Smooth muscle cell (in vitro differentiated cells): ENCODE measurements at regions not wholly inside any gene's neighbourhood (a gene's known extent, or its start where the extent isn't known, plus 50 kb on each side); places are given as distances from the start of the nearest gene placed in this dataset.

Source experiments
- DNase-seq: peaks from one replicate; lab custom pipeline; 2025; ENCODE audit not compliant: unreplicated experiment; lab: John Stamatoyannopoulos, UW
- H2AFZ ChIP-seq: fragments of 200-600 bp; sonication (generic); 2 replicates; pipeline ENCODE4 v1.6.0; 2016; ENCODE audit warnings: antibody characterized with exemption, low read depth, mild to moderate bottlenecking
- H3F3A ChIP-seq: fragments of 200-600 bp; sonication (generic); 2 replicates; pipeline ENCODE4 v1.6.0; 2017; ENCODE audit warnings: antibody characterized with exemption, low read depth
- H3K27ac ChIP-seq: fragments of 200-600 bp; sonication (generic); 2 replicates; pipeline ENCODE4 v1.5.1; 2016; ENCODE audit warnings: low read depth, mild to moderate bottlenecking
- H3K27me3 ChIP-seq: fragments of 200-600 bp; sonication (generic); 2 replicates; pipeline ENCODE4 v1.6.1; 2016; ENCODE audit warnings: low read depth, mild to moderate bottlenecking
- H3K36me3 ChIP-seq: fragments of 200-600 bp; sonication (generic); 2 replicates; pipeline ENCODE4 v1.5.1; 2016; ENCODE audit warnings: low read depth
- H3K4me1 ChIP-seq: fragments of 200-600 bp; sonication (generic); 2 replicates; pipeline ENCODE4 v1.5.1; 2016; ENCODE audit warnings: low read depth
- H3K4me2 ChIP-seq: fragments of 200-600 bp; sonication (generic); 2 replicates; pipeline ENCODE4 v1.6.0; 2016; ENCODE audit warnings: mild to moderate bottlenecking
- H3K4me3 ChIP-seq: fragments of 200-600 bp; sonication (generic); 2 replicates; pipeline ENCODE4 v1.5.1; 2016; ENCODE audit warnings: mild to moderate bottlenecking
- H3K79me2 ChIP-seq: fragments of 200-600 bp; sonication (generic); 2 replicates; pipeline ENCODE4 v1.6.0; 2016; ENCODE audit warnings: low read depth, mild to moderate bottlenecking
- H3K9ac ChIP-seq: fragments of 200-600 bp; sonication (generic); 2 replicates; pipeline ENCODE4 v1.6.0; 2016; ENCODE audit warnings: low read depth
- H3K9me3 ChIP-seq: fragments of 200-600 bp; sonication (generic); replicated peaks from 2 replicates; pipeline ENCODE4 v1.5.1; 2016; ENCODE audit warnings: low read depth
- H4K20me1 ChIP-seq: fragments of 200-600 bp; sonication (generic); 2 replicates; pipeline ENCODE4 v1.6.0; 2016; ENCODE audit warnings: low read depth
- CTCF ChIP-seq: fragments of 200-600 bp; sonication (generic); IDR thresholded peaks from 2 replicates; pipeline ENCODE4 v1.5.1; 2017; ENCODE audit warnings: borderline replicate concordance, mild to moderate bottlenecking, antibody characterized with exemption; ENCODE audit not compliant: insufficient read depth, poor library complexity, severe bottlenecking
- WGBS: methylation state at CpG from one replicate; pipeline ENCODE4 v1.1.7; 2016; ENCODE audit warnings: low lambda C conversion rate; 5-methylcytosine and 5-hydroxymethylcytosine counted together

- H2AFZ ChIP-seq: no peak overlapping the region
- no peak for TF ChIP-seq CTCF
- no peak overlapping the region for H3K4me3 ChIP-seq
- no peaks in the 10 kb centered on the region for H4K20me1 ChIP-seq
- WGBS: 91% methylated on average over 9 of the region's 9 CpGs
- H3K36me3 ChIP-seq: no peaks in the 10 kb centered on the region
- H3K79me2 ChIP-seq: no peaks in the 10 kb centered on the region
- H3K27me3 ChIP-seq: no peaks in the 10 kb centered on the region
- no peaks in the 10 kb centered on the region for H3K4me1 ChIP-seq
- no peak for DNase-seq
- H3K27ac ChIP-seq: no peak overlapping the region
- H3F3A ChIP-seq: no peaks in the 10 kb centered on the region
- no peaks in the 10 kb centered on the region for H3K9me3 ChIP-seq
- no peak overlapping the region for H3K9ac ChIP-seq
- no peak overlapping the region for H3K4me2 ChIP-seq
Observed at GRCh38 chr10:131015271-131015670, 296.2 kb downstream of the TCERG1L start.

DNA sequence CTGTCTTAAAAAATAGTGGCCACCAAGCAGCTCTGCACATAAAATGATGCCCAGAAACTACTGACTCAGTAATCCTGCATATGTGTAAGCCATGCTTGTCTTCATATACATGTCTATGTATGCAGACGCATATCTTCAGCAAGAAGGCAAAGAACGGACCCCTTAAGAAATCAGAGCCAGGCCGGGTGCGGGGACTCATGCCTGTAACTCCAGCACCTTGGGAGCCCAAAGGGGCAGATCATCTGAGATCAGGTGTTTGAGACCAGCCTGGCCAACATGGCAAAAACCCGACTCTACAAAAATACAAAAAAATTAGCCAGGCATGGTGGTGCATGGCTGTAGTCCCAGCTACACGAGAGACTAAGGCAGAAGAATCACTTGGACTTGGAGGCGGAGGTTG lies 295.0 kb downstream of the TCERG1L start:
- H3K79me2 ChIP-seq: no peaks in the 10 kb centered on the region
- no peaks in the 10 kb centered on the region for H3K4me1 ChIP-seq
- no peak overlapping the region for H3K9ac ChIP-seq
- DNase-seq: no peak
- no peaks in the 10 kb centered on the region for H3K27me3 ChIP-seq
- no peaks in the 10 kb centered on the region for H4K20me1 ChIP-seq
- no peak overlapping the region for H3K4me3 ChIP-seq
- no peak overlapping the region for H2AFZ ChIP-seq
- 94% methylated on average over 7 of the region's 7 CpGs for WGBS
- no peaks in the 10 kb centered on the region for H3F3A ChIP-seq
- no peaks in the 10 kb centered on the region for H3K9me3 ChIP-seq
- no peak overlapping the region for H3K4me2 ChIP-seq
- H3K27ac ChIP-seq: no peak overlapping the region
- H3K36me3 ChIP-seq: no peaks in the 10 kb centered on the region
- TF ChIP-seq CTCF: no peak

- H3K27me3 ChIP-seq: no peaks in the 10 kb centered on the region
- H3K4me1 ChIP-seq: no peaks in the 10 kb centered on the region
- no peaks in the 10 kb centered on the region for H3K9me3 ChIP-seq
- H3K36me3 ChIP-seq: no peaks in the 10 kb centered on the region
- H4K20me1 ChIP-seq: no peaks in the 10 kb centered on the region
- no peak overlapping the region for H2AFZ ChIP-seq
- H3K79me2 ChIP-seq: no peaks in the 10 kb centered on the region
- H3K4me2 ChIP-seq: no peak overlapping the region
- H3F3A ChIP-seq: no peaks in the 10 kb centered on the region
- no peak for TF ChIP-seq CTCF
- H3K27ac ChIP-seq: no peak overlapping the region
- no peak for DNase-seq
- 90% methylated on average over 9 of the region's 9 CpGs for WGBS
- no peak overlapping the region for H3K9ac ChIP-seq
- no peak overlapping the region for H3K4me3 ChIP-seq
Observed at GRCh38 chr10:131017566-131018285, 293.8 kb downstream of the TCERG1L start.

- Histone ChIP-seq H3K27ac (no peak overlapping the region), H3K9me3 (no peaks in the 10 kb centered on the region), H3K4me2 (no peak overlapping the region), H3K79me2 (no peaks in the 10 kb centered on the region), H3K36me3 (no peaks in the 10 kb centered on the region), H3K27me3 (peaks cover 7% of the 10 kb centered on the region), H3K4me1 (no peaks in the 10 kb centered on the region), H2AFZ (no peak overlapping the region), H3K9ac (no peak overlapping the region), H3K4me3 (no peak overlapping the region), H4K20me1 (no peaks in the 10 kb centered on the region), H3F3A (no peaks in the 10 kb centered on the region)
- TF ChIP-seq CTCF: no peak
- no peak for DNase-seq
- 78% methylated on average over 14 of the region's 14 CpGs for WGBS
Observed at GRCh38 chr10:131018886-131019500, 292.5 kb downstream of the TCERG1L start.
